Left colon (tissue), 2 donors: ENCODE measurements at regions not wholly inside any gene's neighbourhood (a gene's known extent, or its start where the extent isn't known, plus 50 kb on each side); places are given as distances from the start of the nearest gene placed in this dataset.
"Not testable (repeated sequence)": the region's sequence is repeated elsewhere in the genome, so short reads cannot be mapped to it uniquely, and the experiment has no call there.

Source experiments
- ATAC-seq: fragments of 200-7000 bp; cut with Tn5 transposase; one replicate; pipeline ENCODE4 v1.9.1; 2020; ENCODE audit warnings: mild to moderate bottlenecking, moderate library complexity
- DNase-seq, 2 donors: peaks; one replicate each; pipeline ENCODE4 v3.0.0-alpha.2; 2020
- intact Hi-C, 2 donors: fragments of 100-400 bp; cut with DNase I in 1 of 2; cut with micrococcal nuclease in 1 of 2; formaldehyde crosslinking; loops; one replicate each; pipeline versions ENCODE4 v1.11.2 to v1.14.0; 2022; cut with DNase I, micrococcal nuclease
- donor health status: DM: no; HTN: no; CAD: no.
- donor health status: DM: yes; HTN: yes; CAD: no.

DNA sequence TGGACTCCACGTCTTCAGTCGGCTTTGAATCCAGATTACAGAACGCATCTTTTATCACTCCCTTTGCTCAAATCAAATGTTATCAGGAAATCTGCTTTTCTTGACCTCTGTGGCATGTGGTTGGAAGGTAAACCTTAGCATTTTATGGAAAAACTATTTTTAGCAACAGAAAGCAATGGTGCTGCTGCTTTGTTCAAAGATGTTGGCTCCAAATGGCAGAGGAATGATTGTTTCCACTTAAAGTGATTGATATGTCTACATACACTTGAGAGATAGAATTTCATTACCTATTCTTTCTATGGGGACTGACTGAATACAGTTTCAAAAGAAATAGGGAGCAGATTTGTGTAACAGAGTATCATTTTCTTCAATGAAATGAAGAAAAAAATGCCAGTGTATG, 761.2 kb downstream of the NOVA1 start:
- no peak for ATAC-seq

DNA sequence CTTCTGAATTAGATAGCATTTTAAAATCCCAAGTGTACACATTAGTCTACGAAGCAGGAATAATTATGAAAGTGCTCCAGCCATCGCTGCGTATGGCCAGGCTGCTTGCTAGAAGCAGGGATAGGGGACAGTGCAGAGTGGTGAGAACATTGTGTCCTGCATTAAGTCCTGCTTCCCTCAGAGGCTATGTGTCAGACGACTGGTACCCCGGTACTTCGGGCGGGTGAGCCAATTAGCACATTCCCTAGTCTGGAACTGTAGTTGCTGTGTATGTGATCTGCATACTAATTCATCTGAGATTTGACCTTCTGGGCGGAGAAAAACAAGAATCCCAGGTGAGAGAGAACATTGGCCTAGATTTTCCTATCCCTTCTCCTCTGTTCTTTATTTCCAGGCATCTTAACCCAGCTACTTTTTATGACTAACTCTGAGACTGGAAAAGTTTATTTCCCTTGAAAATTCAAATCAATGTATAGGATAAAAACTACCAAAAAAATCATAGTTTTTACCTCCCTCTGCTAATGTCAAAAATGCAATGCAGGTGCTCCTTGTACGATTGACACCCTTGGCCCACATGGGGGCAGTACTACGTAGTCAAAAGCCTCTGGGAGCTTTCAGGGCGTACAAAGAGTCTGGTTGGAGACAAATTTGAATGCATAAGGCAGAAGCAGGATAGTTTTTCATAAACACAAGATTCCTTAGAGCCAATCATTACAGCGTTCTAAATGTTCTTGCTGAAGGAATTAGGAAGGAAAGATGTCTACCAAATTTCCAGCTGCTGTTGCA, 764.3 kb downstream of the NOVA1 start:
- DNase-seq (peak in 1 of 2 donors; percentile 42), ATAC-seq (peak; percentile 53)
- intact Hi-C loops = no loop called here

More for the DNA sequence above, 761.2 kb downstream of the NOVA1 start:
- DNase-seq = no peak
- intact Hi-C loops = no loop called here

DNA sequence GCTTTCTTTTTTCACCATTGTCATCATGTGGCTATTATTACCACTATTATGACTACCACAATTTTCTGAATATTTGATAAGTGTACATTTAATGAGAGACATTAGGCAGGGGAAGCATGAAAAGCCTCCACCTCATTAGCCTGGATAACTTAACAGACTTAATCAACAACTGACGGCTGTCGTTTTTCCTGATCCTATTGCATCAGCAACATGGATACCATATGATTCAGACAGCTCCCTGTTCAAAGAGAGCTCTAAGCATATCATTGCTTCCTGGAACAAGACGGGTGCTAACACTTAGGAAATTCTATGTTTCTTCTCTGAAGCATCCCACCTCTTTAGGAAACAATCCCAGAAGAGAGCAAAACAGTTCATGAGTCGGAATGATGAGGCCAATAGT, 765.2 kb downstream of the NOVA1 start:
- DNase-seq = no peak
- intact Hi-C loops = no loop called here
- no peak for ATAC-seq

DNA sequence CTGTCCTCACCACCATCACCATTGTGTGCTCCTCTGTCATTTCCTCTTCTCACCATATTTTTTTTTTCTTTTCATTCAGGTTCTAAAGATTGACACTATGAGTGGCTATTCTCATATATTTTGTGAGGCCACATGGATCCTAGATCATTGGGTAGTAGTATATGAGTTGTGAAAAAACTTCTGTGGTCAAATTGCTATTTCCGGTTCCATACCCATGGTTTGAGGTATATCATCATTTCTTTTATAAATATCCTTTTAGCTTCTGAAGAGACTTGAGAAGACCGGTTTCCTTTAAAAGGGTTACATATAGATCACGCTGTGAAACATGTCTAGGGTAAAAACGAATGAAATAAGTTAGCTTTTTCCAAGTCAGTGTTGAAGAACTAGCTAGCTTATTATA, 769.3 kb downstream of the NOVA1 start:
- DNase-seq (no peak), ATAC-seq (no peak)
- intact Hi-C loops = no loop called here

DNA sequence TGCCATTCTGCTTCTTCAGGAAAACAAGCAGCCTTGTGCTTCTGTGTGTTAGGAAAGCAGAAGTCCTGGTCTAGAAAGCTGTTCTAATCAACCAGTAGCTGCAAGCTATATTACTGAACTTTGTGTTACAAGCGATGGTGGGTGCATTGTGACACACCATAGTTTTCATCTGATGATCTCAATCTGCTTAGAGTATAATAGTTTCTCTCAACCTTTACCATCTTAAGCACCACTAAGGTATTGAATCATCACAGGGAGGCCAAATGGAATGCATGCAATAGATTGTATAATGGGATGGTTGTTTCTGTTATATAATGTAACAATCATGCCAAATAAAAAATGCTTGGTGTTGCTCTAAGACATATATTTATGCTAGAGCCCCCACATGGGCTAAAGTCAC, 771.7 kb downstream of the NOVA1 start:
- DNase-seq = no peak
- ATAC-seq = no peak
- intact Hi-C loops = no loop called here

DNA sequence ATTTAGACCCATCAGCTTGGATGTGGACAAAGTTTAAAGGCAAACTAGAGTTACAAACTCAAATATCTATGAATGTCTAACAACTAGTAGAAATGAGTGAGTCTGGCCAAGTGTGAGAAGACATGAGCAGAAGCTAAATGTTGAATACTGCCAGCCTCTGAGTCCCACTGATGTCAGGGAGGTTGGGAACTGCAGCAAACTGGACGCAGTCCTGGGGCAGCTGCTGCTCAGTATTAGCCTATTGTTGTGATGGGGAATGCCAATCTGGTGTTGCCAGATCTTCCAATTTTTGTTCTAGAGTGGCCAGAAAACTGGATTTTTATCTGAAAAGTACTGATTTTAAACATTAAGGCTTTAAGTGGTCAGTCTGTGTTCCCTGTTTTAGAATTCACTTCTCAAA, 770.4 kb upstream of the STXBP6 start:
- ATAC-seq = no peak
- DNase-seq = no peak
- intact Hi-C loops = no loop called here

DNA sequence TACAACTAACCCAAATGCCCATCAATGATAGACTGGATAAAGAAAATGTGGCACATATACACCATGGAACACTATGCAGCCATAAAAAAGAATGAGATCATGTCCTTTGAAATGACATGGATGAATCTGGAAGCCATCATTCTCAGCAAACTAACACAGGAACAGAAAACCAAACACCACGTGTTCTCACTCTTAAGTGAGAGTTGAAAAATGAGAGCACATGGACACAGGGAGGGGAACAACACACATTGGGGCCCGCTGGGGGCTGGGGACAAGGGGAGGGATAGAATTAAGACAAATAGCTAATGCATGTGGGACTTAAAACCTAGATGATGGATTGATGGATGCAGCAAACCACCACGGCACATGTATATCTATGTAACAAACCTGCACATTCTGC, 764.7 kb upstream of the STXBP6 start:
- intact Hi-C loops, DNase-seq, ATAC-seq: not testable (repeated sequence)

DNA sequence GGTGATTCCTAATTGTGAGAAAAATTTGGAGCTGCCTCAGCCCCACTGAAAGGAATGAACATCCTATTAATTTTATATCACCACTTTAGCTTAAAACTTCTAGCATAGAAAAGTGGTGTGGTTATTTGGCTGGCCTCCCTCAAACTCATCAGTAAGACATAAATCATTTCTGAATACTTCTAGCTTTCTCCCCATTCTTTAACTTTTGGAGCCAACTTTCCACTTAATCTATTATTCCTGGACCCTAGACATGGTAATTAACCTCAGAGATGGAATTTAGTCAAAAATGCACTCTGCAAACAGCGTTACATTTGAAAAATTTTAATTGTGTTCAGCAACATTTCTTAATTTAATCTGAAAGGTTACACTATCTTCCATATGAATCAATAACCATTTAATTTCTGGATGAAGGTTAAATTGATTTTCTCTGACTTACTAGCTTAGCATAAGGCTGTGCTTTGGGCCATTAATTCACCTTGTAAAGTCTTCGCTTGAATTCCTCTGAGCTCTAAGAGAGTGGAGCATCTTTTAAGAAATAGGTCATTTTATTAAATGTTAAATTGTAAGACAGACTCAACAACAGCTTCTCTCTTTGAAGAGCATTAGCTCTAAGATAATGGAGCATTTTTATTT, 753.6 kb upstream of the STXBP6 start:
- intact Hi-C loops = no loop called here
- DNase-seq (no peak), ATAC-seq (no peak)

DNA sequence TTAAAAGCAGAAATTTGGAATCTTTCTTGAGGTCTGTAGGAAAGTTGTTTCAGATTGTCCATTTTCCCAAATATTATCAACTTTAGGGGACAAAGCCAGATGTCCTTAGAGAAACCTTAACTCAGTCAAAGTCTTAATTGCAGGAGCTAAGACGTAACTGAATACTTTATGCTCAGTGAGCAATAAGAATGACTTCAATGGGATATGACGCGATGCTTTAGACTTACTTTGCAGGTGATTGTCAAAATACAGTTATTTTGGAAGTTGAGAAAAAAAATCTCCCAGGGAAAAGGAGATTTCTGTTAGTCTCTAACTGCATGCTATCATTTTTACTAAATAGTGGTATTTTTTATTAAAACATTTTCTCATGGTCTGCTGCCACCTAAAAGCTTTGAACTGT, 750.9 kb upstream of the STXBP6 start:
- intact Hi-C loops = no loop called here
- no peak for ATAC-seq
- DNase-seq = no peak

DNA sequence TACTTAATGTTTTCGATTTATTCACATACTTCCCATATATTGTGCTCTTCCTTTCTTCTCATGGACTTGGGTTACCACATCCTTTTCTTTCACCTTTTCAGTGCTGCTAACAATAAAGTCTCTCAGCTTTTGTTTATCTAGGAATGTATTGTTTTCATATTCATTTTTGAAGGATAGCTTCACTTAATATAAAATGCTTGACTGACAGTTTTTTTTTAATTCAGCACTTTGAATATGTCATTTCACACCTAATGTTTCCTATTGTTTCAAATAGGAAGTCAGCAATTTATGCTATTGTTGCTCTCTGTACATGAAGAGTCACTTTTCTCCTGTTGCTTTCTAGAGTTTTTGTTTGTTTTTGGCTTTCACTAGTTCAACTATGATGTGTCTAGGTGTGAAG, 738.3 kb upstream of the STXBP6 start:
- DNase-seq = no peak
- no peak for ATAC-seq
- intact Hi-C loops = no loop called here

DNA sequence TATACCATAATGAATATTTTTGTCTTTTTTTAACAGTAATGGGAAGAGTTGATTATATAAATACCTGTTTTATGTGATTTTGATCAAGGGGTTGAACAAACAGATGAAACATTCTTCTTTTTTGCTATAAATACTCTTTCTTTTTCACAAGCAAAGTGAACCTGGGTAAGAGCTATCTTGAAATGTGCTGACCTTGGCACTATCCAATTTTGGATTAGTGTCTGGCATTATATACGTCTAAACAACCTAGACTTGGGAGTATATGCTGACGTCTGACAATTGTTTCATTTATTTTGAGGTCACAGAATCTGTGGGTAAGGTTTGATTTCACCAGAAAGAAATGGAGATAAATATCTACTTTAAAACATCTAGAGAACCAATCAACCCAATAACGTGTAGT, 716.0 kb upstream of the STXBP6 start:
- ATAC-seq (no peak), DNase-seq (no peak)
- intact Hi-C loops = no loop called here

DNA sequence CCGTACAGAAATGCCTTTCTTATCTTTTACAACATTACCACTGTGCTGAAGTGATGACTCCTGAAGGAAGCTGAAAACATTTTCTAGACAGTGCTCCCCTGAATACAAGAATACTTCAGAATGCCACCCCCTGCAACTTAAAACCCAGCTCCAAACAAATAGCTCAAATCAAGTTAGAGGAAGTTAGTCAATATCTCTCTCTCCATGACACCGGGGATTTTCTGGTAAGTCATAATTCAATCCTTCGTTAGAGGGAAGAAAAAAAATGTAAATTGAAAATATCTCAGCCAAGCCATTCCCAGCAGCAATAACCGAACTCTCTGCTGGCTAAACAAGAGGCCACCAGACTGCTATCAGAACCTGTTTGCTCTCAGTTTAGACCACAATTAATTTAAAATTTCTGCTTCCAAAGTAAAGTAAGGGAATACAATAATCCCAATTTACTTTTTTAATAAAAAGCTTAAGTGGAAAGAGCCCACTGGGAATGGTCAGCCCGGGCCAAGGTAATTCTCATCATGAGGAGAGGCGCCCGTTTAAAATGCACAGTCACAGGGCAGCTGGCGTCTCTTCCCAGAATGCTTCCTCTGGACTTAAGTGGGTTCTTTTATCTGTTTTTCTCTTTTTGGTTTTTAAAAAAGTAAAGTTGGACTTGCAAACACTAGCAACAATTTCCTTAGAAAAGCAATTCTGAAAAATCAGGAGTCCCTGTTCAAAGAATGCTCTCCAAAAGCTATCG, 710.1 kb upstream of the STXBP6 start:
- no peak for DNase-seq
- intact Hi-C loops = no loop called here
- ATAC-seq = no peak

DNA sequence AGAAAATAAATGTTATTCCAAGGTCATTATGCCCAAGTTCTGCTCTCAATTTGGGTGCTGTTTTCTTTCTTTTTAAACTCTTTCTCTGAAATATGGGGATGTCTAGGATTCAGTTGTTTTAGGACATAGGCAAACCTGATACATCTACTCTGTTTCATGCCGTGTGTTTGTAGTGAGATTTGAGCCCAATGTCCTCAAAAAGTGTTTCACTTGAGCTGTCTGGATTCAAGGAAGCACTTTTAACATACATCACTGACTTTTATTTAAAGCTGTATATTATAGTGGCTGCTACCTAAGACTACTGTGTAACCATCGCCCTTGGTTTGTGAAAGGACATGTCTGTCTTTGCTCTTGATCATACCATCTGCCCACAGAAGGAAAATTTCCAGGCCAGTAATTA, 709.3 kb upstream of the STXBP6 start:
- ATAC-seq = no peak
- no peak for DNase-seq
- intact Hi-C loops = no loop called here

DNA sequence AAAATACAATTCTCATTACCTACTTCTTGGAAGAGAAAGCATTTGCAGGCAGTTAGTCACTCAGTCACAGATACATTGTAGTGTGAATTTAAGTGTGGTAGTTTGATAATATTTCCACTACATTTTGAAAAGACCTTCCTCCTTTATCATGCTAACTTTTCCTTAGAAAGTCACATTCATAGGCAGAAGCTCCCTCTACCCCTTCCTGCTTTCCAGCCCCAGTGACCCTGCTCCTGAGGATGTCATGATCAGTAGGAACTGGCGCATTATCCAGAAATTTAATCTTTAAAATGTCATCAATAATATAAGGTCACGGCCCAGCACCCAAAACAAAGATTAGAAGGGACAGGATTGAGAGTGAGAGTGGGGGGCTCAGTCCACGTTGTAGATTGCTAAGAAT, 707.4 kb upstream of the STXBP6 start:
- DNase-seq (no peak), ATAC-seq (no peak)
- intact Hi-C loops = no loop called here

DNA sequence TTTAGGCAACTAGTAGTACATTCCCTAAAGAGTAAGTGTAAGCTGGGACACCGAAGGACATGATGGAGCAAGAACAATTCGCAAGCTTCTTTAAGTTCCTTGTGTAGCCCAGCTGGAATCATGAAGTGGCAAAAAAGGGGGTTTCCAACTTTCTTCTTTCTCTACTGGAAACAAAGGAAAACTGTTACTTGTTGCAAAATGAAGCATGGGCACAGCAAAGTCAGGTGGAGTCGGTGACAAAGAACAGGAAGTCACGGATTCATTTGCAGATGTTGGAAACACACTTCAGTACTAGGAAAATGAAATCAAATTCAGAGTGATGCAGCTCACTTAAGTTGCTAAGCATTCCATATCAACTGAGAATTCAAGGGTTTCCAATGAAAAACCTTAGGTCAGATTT, 706.9 kb upstream of the STXBP6 start:
- no peak for DNase-seq
- ATAC-seq = no peak
- intact Hi-C loops = no loop called here

DNA sequence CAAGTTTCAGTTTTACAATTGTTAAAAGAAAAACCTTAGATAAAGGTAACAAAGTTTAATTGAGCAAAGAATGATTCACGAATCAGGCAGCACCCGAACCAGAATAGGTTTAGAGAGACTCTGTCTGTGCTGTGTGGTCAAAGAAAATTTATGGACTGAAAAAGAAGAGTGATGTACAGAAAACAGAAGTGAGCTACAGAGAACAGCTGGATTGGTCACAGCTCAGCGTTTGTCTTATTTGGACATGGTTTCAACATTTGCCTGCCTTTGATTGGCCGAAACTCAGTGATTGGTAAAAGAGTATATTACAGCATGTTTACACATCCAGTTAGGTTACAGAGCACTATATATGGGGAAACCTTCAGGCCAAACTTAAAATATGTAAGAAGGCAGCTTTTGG, 703.2 kb upstream of the STXBP6 start:
- DNase-seq (no peak), ATAC-seq (no peak)
- intact Hi-C loops = no loop called here

DNA sequence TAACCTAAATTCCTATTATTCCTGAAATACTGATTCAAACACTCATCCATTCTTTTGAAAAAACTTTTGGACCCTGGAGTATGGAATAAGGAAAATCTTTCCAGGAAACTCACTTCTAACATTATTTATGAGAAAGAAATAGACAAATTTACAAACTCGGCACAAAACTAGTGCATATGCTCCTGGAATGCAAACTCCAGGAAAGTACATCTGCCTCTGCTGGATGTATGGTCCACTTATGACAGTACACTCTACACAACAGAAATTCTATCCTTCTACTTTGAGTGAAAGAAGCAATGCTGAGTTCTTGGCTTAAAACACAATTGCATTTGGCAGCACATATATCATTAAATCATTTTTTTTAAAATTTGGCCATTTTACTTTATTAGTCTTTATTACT, 700.5 kb upstream of the STXBP6 start:
- ATAC-seq = no peak
- DNase-seq = no peak
- intact Hi-C loops = no loop called here
